ENCODE measurements at regions not wholly inside any gene's neighbourhood (a gene's known extent, or its start where the extent isn't known, plus 50 kb on each side); places are given as distances from the start of the nearest gene placed in this dataset.
"Not testable (repeated sequence)": the region's sequence is repeated elsewhere in the genome, so short reads cannot be mapped to it uniquely, and the experiment has no call there.

- H3K27me3 ChIP-seq (replicated peaks; ENCODE audit: insufficient read depth), result no peaks in the 10 kb centered on the region
- ATAC-seq (ENCODE audit: insufficient number of reproducible peaks, low FRiP score, low read depth), result no peak
- TF ChIP-seq, protein P1, sequence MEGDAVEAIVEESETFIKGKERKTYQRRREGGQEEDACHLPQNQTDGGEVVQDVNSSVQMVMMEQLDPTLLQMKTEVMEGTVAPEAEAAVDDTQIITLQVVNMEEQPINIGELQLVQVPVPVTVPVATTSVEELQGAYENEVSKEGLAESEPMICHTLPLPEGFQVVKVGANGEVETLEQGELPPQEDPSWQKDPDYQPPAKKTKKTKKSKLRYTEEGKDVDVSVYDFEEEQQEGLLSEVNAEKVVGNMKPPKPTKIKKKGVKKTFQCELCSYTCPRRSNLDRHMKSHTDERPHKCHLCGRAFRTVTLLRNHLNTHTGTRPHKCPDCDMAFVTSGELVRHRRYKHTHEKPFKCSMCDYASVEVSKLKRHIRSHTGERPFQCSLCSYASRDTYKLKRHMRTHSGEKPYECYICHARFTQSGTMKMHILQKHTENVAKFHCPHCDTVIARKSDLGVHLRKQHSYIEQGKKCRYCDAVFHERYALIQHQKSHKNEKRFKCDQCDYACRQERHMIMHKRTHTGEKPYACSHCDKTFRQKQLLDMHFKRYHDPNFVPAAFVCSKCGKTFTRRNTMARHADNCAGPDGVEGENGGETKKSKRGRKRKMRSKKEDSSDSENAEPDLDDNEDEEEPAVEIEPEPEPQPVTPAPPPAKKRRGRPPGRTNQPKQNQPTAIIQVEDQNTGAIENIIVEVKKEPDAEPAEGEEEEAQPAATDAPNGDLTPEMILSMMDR (IDR thresholded peaks at IDR 0.05), result no peak
- H3K4me1 ChIP-seq (ENCODE audit: control insufficient read depth in 1 of 2, low read depth in 2 of 2), result no peaks in the 10 kb centered on the region
- DNase-seq (ENCODE audit: low spot score), result no peak
- H3K36me3 ChIP-seq, result no peaks in the 10 kb centered on the region
- H3K9me3 ChIP-seq, result no peaks in the 10 kb centered on the region
- H3K4me3 ChIP-seq, result no peak overlapping the region
- H3K27ac ChIP-seq, result no peak overlapping the region
Observed at GRCh38 chr6:86192123-86192522, 549.4 kb upstream of the SYNCRIP start.

GRCh38 chr6:86175149-86175548 lies 532.5 kb upstream of the SYNCRIP start:
- not testable (repeated sequence) for ATAC-seq (ENCODE audit: insufficient number of reproducible peaks, low FRiP score, low read depth); H3K27me3 ChIP-seq (replicated peaks; ENCODE audit: insufficient read depth); H3K9me3 ChIP-seq; H3K4me3 ChIP-seq; DNase-seq (ENCODE audit: low spot score); H3K27ac ChIP-seq; H3K36me3 ChIP-seq; H3K4me1 ChIP-seq (ENCODE audit: control insufficient read depth in 1 of 2, low read depth in 2 of 2)
- TF ChIP-seq, protein P1 (IDR thresholded peaks at IDR 0.05), result peak; percentile 25

DNA sequence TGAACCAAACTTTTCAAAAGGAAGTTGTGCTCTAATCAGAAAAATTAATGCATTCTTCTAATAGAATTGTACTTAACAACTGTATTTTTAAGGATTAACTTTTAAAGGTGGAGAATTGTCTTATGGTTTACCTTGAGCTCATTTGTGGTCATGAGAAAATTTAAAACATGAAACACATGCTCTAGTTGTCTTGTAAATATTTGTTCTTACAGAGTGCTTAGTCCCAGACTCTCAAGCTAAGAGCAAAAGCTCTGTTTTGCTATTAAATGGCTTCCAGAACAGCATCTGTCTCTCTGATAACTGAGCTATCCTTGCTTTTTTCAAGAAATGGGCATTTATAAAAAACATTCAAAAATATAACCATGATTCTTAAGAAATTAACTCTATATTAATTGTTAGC lies 512.2 kb upstream of the SYNCRIP start:
- DNase-seq (ENCODE audit: low spot score) (no peak), ATAC-seq (ENCODE audit: insufficient number of reproducible peaks, low FRiP score, low read depth) (no peak)
- TF ChIP-seq, protein P1 (IDR thresholded peaks at IDR 0.05), result no peak
- no peak overlapping the region for H3K27ac ChIP-seq
- H3K9me3 ChIP-seq, result no peaks in the 10 kb centered on the region
- no peak overlapping the region for H3K4me3 ChIP-seq
- H3K27me3 ChIP-seq (replicated peaks; ENCODE audit: insufficient read depth), result no peaks in the 10 kb centered on the region
- no peaks in the 10 kb centered on the region for H3K36me3 ChIP-seq
- H3K4me1 ChIP-seq (ENCODE audit: control insufficient read depth in 1 of 2, low read depth in 2 of 2), result no peaks in the 10 kb centered on the region

GRCh38 chr6:86153521-86153920 lies 510.8 kb upstream of the SYNCRIP start:
- no peaks in the 10 kb centered on the region for H3K36me3 ChIP-seq
- H3K4me3 ChIP-seq, result no peak overlapping the region
- ATAC-seq (ENCODE audit: insufficient number of reproducible peaks, low FRiP score, low read depth) (no peak), DNase-seq (ENCODE audit: low spot score) (no peak)
- no peak overlapping the region for H3K27ac ChIP-seq
- TF ChIP-seq, protein P1 (IDR thresholded peaks at IDR 0.05), result no peak
- H3K27me3 ChIP-seq (replicated peaks; ENCODE audit: insufficient read depth), result no peaks in the 10 kb centered on the region
- H3K9me3 ChIP-seq, result no peaks in the 10 kb centered on the region
- H3K4me1 ChIP-seq (ENCODE audit: control insufficient read depth in 1 of 2, low read depth in 2 of 2), result no peaks in the 10 kb centered on the region

DNA sequence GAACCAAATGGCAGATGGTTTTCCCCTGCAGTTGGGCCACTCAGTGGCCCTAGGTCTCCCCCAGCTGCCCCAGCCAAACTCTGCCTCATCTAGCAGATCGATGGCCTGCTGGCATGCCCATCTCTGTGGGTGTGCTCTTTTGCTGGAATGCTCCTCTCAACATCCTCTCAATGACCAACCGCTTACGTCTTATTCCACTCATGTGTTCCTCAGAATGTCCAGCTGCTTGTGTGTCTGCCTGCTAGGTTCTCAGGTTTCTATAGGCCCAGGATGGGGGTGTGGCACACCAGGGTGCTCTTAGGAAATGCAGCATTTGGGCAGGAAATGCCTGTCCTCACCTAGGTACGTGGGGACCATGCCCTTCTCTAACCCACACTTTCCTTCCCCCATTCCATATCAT lies 509.9 kb upstream of the SYNCRIP start:
- H3K36me3 ChIP-seq, result no peaks in the 10 kb centered on the region
- H3K27me3 ChIP-seq (replicated peaks; ENCODE audit: insufficient read depth), result no peaks in the 10 kb centered on the region
- H3K9me3 ChIP-seq, result no peaks in the 10 kb centered on the region
- TF ChIP-seq, protein P1 (IDR thresholded peaks at IDR 0.05), result no peak
- no peak overlapping the region for H3K27ac ChIP-seq
- H3K4me3 ChIP-seq, result no peak overlapping the region
- no peaks in the 10 kb centered on the region for H3K4me1 ChIP-seq (ENCODE audit: control insufficient read depth in 1 of 2, low read depth in 2 of 2)
- ATAC-seq (ENCODE audit: insufficient number of reproducible peaks, low FRiP score, low read depth) (no peak), DNase-seq (ENCODE audit: low spot score) (no peak)

All from thoracic aorta (tissue), 2 donors.